ENCODE measurements at regions not wholly inside any gene's neighbourhood (a gene's known extent, or its start where the extent isn't known, plus 50 kb on each side); places are given as distances from the start of the nearest gene placed in this dataset.

DNA sequence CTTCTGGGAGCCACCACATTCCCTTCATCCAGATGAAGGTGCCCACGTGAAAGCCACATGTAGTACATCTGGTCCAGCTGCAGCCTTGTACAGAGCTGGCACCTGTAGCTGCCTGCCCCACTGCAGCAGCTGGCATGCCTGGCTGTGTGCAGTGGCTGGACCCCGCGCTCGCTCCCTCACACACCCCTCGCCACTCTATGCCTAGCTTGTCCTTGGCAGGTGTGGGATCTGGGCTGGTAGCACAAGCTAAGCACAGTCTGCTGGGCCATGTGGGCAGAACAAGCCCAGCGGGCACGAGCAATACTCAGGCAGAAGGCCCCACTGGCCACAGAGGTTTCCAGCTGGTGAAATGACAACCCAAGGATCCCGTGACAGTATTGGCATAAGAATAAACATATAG is 163.9 kb upstream of the PRNP start:
- H3K27ac ChIP-seq = no peak overlapping the region
- DNase-seq (ENCODE audit: low read depth, low spot score) = no peak

DNA sequence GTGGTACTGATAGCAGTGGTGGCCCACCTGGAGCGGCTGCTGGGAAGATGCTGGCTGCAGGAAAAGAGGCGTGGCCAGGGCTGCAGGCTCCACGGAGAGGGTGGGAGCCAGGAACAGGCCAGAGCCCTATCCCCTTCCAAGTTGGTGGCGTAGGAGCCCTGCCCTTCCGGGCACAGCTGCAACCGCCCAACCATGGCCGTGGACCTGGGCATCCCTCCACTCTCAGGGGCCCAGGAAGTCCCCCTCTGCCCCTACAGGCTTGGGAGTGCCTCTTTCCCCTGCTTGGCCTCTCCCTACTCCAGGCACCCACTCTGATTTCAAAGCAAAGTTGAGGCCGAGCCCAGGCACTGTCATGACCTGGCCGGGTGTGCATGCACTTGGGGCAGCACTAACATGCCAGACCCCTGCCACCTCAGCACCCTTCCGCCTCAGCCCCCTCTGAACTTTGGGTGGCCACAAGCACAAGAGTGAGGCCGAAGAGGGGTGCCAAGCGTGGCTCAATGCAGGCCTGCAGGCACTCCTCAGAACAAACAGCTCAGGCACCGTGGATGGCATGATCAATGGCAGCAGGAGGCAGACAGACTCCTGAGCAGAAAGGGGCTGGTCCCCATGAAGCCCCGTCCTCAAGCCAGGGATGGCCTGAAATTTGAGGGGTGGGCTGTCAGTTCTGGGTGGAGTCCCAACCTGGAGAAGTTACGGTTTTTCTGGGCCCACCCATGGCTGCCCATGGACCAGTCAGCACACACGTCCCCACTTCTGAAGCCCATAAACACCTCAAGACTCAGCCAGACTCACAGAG is 164.9 kb upstream of the PRNP start:
- H3K27ac ChIP-seq = no peak overlapping the region
- DNase-seq (ENCODE audit: low read depth, low spot score) = no peak

DNA sequence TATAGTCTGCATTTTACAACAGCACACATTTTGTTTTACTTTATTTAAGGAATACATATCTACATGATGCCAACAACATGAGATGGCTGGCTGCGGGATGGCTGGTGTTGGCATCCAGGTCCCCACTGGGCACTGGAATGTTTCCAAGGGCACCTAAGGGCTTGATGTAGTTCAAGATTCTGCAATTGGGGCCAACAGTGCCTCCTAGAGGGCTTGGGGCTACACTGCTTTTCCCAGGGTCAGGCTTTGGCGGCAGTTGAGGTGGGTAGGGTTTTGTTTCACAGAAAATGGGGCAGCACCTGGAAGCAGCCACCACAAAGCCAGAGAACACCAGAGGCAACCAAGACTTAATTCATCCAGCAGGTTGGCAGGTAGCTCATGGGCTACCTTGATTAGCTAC is 166.7 kb upstream of the PRNP start:
- H3K27ac ChIP-seq = no peak overlapping the region
- no peak for DNase-seq (ENCODE audit: low read depth, low spot score)

DNA sequence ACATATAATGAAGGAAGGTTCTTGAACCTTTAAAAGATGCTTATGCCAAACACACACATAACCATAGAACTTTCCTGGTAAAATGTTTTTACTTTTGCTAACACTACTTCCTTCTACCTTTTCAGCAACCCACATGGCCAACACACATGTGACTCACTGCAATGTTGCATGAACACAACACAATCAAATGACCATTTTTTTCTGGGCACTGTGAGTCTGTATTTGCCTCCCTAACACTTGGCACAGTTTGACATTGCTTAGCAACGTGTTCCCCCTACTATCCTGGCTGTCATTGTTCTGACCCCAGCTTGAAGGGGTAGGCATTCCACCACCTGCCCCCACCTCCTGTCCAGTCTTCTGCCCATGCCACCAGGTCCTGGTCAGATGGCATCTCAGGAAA is 169.4 kb upstream of the PRNP start:
- H3K27ac ChIP-seq = no peak overlapping the region
- no peak for DNase-seq (ENCODE audit: low read depth, low spot score)

DNA sequence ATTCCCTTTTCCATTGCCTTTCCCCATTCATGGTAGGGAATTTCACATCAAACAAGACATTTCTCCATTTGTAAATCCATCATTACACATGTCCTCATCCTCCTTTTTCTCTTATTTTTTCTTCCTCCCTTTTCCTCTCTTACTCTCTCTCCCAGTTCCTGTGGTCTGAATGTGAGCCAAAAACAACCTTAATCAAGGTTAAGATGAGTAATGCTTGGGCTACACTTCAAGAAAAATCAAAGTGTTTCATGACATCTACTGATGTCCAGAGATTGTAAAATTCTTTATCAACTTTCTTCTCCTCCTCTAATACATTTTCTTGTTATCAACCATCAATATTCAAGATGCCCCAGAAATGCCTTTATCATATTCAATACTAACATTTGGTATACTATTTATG is 172.5 kb upstream of the PRNP start:
- DNase-seq (ENCODE audit: low read depth, low spot score) = no peak
- H3K27ac ChIP-seq = peak overlapping the region; percentile 87

DNA sequence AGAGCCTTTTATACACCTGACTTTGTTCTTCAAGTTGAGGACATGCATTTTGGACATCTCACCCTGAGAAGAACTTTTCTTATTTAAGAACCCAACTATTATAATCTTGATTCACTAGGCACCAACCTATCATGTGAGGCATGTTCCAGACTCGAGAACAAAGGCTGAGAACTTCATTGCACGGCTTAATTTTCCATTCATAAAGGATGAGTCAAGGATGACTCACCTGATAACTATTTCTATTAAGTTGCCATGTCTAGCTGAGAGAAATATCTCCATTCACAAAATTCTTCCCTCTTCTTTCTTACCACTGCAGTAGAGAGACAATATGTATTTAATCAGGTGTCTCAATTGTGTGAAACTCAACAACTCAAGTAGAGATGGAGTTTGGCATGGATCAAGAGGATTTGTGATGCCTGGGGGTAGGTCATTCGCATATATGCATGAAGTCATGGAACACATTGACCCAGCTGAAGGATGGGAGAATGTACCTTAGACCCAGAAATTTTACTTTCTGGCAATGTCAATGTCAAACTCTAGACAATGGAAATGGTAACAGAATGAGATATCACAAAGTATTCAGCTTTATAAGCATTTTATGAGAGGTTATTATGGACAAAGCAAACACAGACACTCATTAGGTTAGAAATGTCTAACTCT is 173.2 kb upstream of the PRNP start:
- peak; percentile 75 for DNase-seq (ENCODE audit: low read depth, low spot score)
- H3K27ac ChIP-seq = peak overlapping the region; percentile 87

DNA sequence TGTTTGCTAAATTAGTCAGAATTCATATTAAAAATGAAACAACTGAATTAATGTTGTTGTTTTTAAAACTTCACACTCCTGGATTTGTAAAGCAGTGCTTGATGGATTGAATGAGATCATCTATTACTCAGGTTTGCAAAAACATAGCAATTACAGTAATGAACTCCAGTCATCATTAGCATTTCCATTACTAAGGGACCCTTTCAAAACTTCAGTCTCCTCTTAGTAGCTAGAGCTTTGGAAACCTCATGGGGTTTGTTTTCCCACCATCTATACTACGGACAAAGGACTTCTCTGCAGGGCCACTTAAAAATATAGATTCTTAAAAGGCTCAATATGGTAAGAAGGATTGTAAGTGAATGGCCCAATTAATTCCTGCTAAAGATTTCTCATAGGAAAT is 174.5 kb upstream of the PRNP start:
- H3K27ac ChIP-seq = peak overlapping the region; percentile 87
- DNase-seq (ENCODE audit: low read depth, low spot score) = no peak

DNA sequence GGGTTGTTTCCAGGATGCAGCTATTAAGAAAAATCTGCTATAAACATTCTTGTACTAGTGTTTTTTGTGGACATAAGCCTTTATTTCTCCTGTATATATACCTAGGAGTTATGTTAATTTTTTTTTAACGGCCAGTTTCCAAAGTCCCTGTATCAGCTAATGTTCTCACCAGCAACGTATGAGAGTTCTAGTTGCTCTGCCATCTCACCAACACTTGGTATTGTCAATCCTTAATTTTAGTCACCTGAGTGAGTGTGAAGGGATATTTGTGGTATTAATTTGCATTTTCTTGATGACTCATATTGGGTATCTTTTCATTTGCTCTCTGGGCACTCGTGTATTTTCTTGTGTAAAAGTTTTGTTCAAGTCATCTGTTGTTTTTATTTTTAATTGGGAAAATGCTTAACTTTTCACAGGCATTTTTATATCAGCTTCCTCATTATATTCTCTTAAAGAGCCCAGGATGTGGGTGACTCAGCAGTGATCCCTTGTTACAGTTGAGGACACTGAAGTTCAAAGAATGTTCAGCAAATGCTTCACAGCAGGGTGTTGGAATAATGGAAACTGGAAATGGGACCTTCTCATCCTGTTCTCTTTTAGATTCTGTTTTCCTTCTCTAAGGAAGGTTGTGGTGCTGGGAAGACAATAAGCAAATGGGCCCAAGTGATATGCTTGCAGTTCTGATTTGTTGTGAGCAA is 176.3 kb upstream of the PRNP start:
- H3K27ac ChIP-seq = peak overlapping the region; percentile 91
- no peak for DNase-seq (ENCODE audit: low read depth, low spot score)

DNA sequence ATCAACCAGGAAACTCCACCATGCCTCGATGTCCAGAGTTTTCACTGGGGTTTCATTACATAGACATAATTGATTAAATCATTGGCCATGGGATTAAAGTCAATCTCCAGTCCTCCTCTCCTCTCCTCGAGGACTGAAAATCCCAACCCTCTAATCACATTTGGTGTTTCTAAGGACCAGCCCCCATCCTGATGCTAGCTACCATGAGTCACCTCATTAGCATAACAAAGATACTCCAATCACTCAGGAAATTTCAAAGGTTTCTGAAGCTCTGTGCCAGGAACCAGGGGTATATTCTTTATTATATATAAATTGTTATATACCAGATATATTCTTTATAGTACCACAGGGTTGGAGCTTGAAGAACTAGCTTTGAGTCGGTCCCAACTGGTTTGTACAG is 177.5 kb upstream of the PRNP start:
- no peak for DNase-seq (ENCODE audit: low read depth, low spot score)
- H3K27ac ChIP-seq = peak overlapping the region; percentile 91

DNA sequence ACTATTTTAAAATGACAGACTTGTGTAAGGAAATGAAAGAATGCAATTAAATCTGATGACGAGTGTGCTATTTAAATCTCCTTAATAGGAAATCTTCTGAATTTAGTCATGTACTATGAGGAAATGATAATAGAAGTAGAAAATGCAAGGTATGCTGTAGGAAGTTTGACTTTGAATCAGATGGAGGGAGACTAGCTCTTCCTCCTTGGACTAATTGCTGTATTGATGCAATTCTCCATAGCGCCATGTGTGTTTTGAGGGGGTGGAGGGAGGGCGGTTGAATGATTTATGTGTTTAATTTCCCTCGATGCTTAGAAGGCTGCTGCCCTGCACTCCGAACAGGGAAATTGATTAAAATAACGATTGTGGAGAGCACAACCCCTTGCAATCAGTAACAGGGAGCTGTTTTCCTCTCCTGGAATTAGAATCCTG is 179.0 kb upstream of the PRNP start:
- peak; percentile 68 for DNase-seq (ENCODE audit: low read depth, low spot score)
- H3K27ac ChIP-seq = peak overlapping the region; percentile 91

DNA sequence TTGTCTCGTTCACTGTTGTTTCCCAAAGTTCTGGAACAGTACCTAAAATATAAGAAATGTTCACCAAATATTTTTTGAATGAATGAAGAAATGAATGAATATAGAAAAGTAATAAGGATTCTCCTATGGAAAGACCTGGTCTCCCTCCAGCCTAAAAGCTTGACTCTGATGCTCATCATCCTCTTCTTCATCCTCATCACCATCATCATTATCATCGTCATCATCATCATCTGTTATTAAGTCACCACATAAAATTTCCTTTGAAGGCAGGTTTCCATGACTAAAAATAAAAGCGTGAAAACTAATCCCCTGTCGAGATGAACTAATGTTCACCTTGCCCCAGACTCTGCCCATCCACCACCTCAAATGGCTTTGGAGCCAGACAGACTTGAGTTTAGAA is 181.4 kb upstream of the PRNP start:
- no peak overlapping the region for H3K27ac ChIP-seq
- DNase-seq (ENCODE audit: low read depth, low spot score) = no peak

DNA sequence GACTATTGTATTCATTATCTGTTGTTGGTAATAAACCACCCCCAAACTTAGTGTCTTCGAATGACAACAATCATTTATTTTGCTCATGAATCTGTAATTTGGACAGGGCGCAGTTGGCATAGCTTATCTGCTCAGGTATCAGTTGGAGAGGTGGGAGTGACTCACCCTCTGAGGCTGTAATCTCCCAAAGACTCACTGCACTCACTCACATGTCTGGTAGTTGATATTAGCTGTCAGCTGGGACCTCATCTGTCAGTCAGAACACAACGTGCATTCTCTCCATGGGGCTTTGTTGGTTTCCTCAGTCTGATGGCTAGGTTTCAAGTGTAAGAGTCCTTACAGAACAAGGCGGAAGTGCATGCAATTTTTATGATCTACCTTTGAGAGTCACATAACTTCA is 183.5 kb upstream of the PRNP start:
- DNase-seq (ENCODE audit: low read depth, low spot score) = no peak
- H3K27ac ChIP-seq = no peak overlapping the region

DNA sequence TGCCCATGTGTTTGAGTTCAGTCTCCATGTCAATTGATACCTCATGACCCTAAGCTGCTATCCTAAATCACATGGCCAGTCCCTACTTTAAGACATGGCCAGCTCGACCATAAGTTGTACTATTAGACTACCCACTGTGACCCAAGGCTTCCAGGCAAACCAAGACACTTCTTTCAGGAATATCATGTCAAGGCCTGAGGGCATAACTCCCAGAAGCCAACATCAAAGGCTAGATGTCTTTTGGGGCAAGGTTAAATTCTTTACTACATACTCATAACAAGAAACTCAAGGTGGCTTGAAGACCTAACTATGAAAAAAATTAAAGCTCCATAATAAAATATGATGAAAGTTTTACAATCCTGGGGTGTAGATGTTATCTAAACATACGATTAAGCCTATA is 192.9 kb upstream of the PRNP start:
- no peak for DNase-seq (ENCODE audit: low read depth, low spot score)
- no peak overlapping the region for H3K27ac ChIP-seq

DNA sequence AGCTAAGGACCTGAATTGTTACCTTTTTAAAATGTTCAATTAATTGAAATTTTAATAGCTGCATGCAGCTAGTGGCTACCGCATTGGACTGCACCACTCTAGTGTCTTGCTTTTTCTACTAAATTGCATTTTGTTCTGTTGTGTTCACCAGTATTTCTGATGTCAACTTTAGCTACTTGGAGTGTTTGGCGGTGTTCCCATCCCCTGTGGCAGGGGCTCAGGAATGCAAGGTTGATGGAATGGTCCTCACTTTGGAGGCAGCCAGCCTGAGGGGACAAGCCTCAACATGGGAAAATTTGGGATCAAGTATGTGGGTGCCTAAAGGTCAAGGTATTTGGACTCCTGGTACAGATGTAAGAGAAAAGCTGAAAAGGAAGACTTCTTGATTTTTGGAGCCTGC is 194.6 kb upstream of the PRNP start:
- no peak overlapping the region for H3K27ac ChIP-seq
- DNase-seq (ENCODE audit: low read depth, low spot score) = no peak

DNA sequence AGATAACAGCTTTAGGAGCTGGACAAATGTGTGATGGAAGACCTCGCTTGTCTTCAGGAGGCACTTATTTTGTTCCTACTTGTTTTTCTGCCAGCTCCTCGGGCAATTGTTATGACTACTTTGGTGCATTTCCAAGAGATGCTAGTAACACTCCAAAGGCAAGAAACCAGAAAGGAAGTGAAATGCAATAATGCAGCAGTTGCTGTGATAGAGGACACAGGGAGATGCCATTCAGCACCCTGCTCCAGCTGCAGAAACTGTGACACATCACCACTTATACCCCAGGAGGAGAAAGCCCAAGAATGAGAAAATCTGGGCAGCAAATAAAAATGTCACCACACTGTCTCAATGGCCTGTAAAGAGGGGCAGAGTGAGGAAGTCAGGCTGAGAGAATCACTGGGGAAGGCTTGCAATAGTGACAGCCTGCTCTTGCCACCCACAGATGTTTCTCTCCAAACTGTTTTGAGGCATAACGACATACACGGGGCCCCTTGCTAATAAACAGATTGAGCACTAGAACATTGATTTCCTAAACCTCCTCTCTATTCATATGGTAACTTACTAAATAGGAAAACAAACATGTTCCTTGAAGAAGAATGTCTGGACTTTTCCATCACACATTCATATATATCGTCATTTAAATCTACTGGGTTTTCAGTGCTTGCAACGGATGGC is 195.5 kb upstream of the PRNP start:
- no peak for DNase-seq (ENCODE audit: low read depth, low spot score)
- peak overlapping the region; percentile 15 for H3K27ac ChIP-seq

DNA sequence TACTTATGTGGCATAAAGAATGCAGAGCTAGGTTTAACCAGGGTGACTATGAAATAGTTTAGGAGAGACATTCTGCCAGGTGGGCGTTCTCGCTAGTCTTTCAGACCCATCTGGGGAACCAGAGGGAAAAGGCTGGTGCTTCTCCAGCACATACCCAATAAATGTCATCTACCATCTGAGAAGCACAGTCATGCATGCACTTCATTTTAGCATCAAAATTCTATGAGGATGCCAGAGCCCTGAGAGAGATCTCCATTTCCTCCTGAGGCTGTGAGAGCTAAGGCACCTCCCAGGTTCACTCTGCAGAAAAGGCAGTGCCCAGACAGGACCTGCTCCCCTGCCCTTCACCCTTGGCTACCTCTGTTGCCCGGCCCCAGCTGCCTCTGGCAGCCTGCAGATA is 196.2 kb upstream of the PRNP start:
- peak overlapping the region; percentile 15 for H3K27ac ChIP-seq
- no peak for DNase-seq (ENCODE audit: low read depth, low spot score)

DNA sequence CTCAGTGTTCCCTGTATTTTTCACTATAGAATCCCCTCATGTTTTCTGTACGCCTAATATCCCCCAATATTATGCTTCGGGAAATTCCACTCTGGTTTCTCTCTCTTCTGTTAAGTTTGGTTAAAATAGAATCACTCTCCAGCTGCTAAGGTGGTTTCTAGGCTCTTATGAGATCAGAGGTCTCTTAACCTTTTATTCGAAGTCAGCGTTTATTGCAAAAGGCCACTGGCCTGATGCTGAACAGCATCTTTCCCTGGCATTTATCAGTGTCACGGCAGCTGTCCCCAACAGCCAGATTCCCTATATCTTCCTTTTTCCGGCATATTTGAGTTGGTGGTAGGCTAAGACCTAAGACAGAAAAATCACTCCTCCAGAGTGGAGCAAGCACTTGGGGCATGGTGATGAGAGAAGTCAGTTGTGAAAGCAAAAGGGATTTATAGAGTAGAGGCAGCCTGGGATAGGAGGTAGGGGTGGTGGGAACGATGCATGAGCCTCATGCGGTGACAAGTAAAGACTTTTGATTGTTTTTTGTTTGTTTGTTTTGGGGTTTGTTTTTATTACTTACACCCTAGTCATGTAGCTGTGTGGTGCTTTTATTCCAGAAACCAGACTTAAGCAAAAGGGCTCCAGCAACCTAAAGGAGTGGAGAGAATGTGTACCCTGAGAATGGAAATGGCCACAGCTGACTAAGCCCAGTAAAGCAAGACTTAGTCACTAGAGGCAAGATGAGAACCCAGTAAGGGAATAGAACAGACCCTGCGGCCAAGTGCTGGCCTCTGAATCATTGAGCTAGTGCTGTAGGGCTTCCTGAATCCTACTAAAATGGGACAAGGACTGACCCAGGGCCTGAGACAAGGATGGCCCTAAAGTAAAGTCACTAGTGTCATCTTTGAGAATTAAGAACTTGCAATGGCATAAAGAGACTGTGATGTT is 197.6 kb upstream of the PRNP start:
- DNase-seq (ENCODE audit: low read depth, low spot score) = peak; percentile 45
- peak overlapping the region; percentile 47 for H3K27ac ChIP-seq

DNA sequence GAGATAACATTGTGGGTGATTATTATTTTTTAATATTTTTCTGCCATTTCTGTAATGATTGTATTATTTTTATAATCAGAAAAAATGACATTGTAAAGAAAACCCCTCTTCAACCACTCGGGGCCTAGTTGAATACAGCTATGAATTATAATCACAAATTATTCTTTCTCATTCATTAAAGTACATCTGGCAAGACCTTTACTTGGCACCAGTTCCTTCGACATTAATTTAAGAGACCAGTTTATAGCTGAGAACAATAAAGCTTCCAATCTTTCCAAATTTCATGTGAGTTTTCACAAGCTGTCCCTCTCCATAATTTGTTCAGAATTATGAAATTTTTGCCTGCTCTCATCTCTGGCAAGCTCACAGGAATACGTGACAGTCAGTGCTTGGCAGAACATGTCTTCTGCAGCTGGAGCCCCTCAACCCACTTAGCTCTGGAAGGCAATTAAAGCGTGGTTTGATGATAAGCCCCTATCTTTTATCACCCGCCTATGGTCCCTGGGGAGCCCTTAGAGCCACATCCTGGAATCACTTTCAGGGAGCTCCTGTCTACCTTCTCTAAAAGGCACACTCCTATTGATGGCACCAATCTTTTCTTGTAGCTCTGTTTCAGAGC is 201.8 kb upstream of the PRNP start:
- H3K27ac ChIP-seq = no peak overlapping the region
- no peak for DNase-seq (ENCODE audit: low read depth, low spot score)

DNA sequence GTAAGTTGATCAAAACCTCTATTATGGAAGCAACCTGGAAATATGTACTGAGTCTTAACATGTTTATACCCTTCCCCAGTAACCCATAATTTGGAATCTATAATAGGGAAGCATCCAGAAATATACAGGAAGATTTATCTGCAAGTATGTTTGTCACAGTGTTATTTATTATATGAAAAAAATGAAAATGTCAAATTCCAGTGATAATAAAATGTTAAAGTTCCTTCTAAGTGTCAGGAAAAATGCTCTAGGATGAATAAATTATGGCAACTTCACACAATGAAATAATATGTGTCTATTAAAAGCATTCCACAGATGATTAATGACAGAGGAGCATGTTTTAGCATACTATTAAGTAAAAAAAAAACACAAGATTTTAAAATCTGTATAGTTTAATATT is 202.3 kb upstream of the PRNP start:
- DNase-seq (ENCODE audit: low read depth, low spot score) = no peak
- H3K27ac ChIP-seq = peak overlapping the region; percentile 15

Data from epithelial cell of prostate (primary cell).